C4-2B (cell line): ENCODE measurements at regions not wholly inside any gene's neighbourhood (a gene's known extent, or its start where the extent isn't known, plus 50 kb on each side); places are given as distances from the start of the nearest gene placed in this dataset.

ENCODE experiments used
- CTCF ChIP-seq: fragments of 450-650 bp; conservative IDR thresholded peaks from 2 replicates; pipeline ENCODE4 v1.5.1; 2017; ENCODE audit warnings: mild to moderate bottlenecking
- ZFX ChIP-seq: fragments of 450-650 bp; IDR thresholded peaks from 2 replicates; pipeline ENCODE4 v1.6.1; 2017

GRCh38 chr2:192275632-192276031 lies 80.9 kb upstream of the TMEFF2 start:
- TF ChIP-seq CTCF = no peak
- no peak for TF ChIP-seq ZFX
